H9 (cell line): ENCODE measurements at regions not wholly inside any gene's neighbourhood (a gene's known extent, or its start where the extent isn't known, plus 50 kb on each side); places are given as distances from the start of the nearest gene placed in this dataset.

ENCODE experiments used
- DNase-seq: peaks from one replicate; pipeline ENCODE4 v3.0.0-alpha.2; 2017
- H2AFZ ChIP-seq: one replicate; pipeline ENCODE4 v1.6.1; 2013; ENCODE audit warnings: mild to moderate bottlenecking, low read length, control low read depth, moderate library complexity
- H2AK5ac ChIP-seq: 2 replicates; pipeline ENCODE4 v1.6.1; 2013; ENCODE audit warnings: low read length, control low read depth, mixed read lengths; ENCODE audit not compliant: insufficient read length
- H2BK120ac ChIP-seq: one replicate; pipeline ENCODE4 v1.6.1; 2013; ENCODE audit warnings: low read depth, mild to moderate bottlenecking, low read length, control low read depth, inconsistent platforms; ENCODE audit not compliant: poor library complexity, severe bottlenecking
- H2BK12ac ChIP-seq: 2 replicates; pipeline ENCODE4 v1.6.1; 2013; ENCODE audit warnings: low read length, control low read depth, mixed read lengths, low read depth; ENCODE audit not compliant: insufficient read length
- H2BK15ac ChIP-seq: 2 replicates; pipeline ENCODE4 v1.6.1; 2013; ENCODE audit warnings: low read depth, low read length, control low read depth
- H2BK20ac ChIP-seq: one replicate; pipeline ENCODE4 v1.6.1; 2013; ENCODE audit warnings: low read depth, mild to moderate bottlenecking, low read length, control low read depth, inconsistent platforms; ENCODE audit not compliant: poor library complexity, severe bottlenecking
- H2BK5ac ChIP-seq: 2 replicates; pipeline ENCODE4 v1.6.1; 2013; ENCODE audit warnings: low read length, control low read depth, mixed read lengths; ENCODE audit not compliant: insufficient read length
- H3K14ac ChIP-seq: 2 replicates; pipeline ENCODE4 v1.6.1; 2013; ENCODE audit warnings: low read length, control low read depth; ENCODE audit not compliant: insufficient read depth
- H3K18ac ChIP-seq: 2 replicates; pipeline ENCODE4 v1.6.1; 2013; ENCODE audit warnings: low read depth, mild to moderate bottlenecking, mixed read lengths, low read length, control low read depth; ENCODE audit not compliant: insufficient read length
- H3K23ac ChIP-seq: 2 replicates; pipeline ENCODE4 v1.6.1; 2013; ENCODE audit warnings: low read length, control low read depth, mixed read lengths, low read depth; ENCODE audit not compliant: insufficient read length
- H3K23me2 ChIP-seq: 2 replicates; pipeline ENCODE4 v1.6.1; 2013; ENCODE audit warnings: low read depth, mild to moderate bottlenecking, mixed read lengths, low read length, control low read depth; ENCODE audit not compliant: insufficient read length, poor library complexity, severe bottlenecking
- H3K27ac ChIP-seq: 2 replicates; pipeline ENCODE4 v1.5.1; 2013; ENCODE audit warnings: low read length, control low read depth, mixed read lengths, low read depth; ENCODE audit not compliant: insufficient read length
- H3K27me3 ChIP-seq: 2 replicates; pipeline ENCODE4 v1.6.1; 2013; ENCODE audit warnings: low read length, control low read depth, inconsistent platforms; ENCODE audit not compliant: insufficient read depth
- H3K4ac ChIP-seq: 2 replicates; pipeline ENCODE4 v1.6.1; 2013; ENCODE audit warnings: low read depth, mild to moderate bottlenecking, control low read depth, inconsistent platforms, low read length, moderate library complexity
- H3K4me1 ChIP-seq: 2 replicates; pipeline ENCODE4 v1.6.1; 2013; ENCODE audit warnings: low read length, control low read depth, inconsistent platforms; ENCODE audit not compliant: insufficient read depth
- H3K4me2 ChIP-seq: 2 replicates; pipeline ENCODE4 v1.6.1; 2013; ENCODE audit warnings: low read length, control low read depth, mixed read lengths; ENCODE audit not compliant: insufficient read length, insufficient read depth
- H3K56ac ChIP-seq: 2 replicates; pipeline ENCODE4 v1.6.1; 2013; ENCODE audit warnings: low read depth, mild to moderate bottlenecking, mixed read lengths, low read length, control low read depth; ENCODE audit not compliant: insufficient read length
- H3K79me1 ChIP-seq: 2 replicates; pipeline ENCODE4 v1.6.1; 2013; ENCODE audit warnings: low read depth, mild to moderate bottlenecking, moderate library complexity, low read length, control low read depth, inconsistent platforms; ENCODE audit not compliant: insufficient read depth, poor library complexity, severe bottlenecking
- H3K79me2 ChIP-seq: 2 replicates; pipeline ENCODE4 v1.6.1; 2013; ENCODE audit warnings: low read length, control low read depth, inconsistent platforms; ENCODE audit not compliant: insufficient read depth
- H3K9ac ChIP-seq: 2 replicates; pipeline ENCODE4 v1.6.1; 2013; ENCODE audit warnings: low read length, control low read depth, mixed read lengths; ENCODE audit not compliant: insufficient read length; ENCODE audit errors: extremely low read depth
- H3K9me3 ChIP-seq: one replicate; pipeline ENCODE4 v1.6.1; 2013; ENCODE audit warnings: low read depth, low read length, inconsistent platforms; ENCODE audit not compliant: control insufficient read depth
- H3T11ph ChIP-seq: one replicate; pipeline ENCODE4 v1.6.1; 2013; ENCODE audit warnings: mild to moderate bottlenecking, low read length, control low read depth, inconsistent platforms
- H4K20me1 ChIP-seq: one replicate; pipeline ENCODE4 v1.6.1; 2013; ENCODE audit not compliant: control insufficient read depth, insufficient read length, insufficient read depth
- H4K5ac ChIP-seq: 2 replicates; pipeline ENCODE4 v1.6.1; 2013; ENCODE audit warnings: low read depth, mild to moderate bottlenecking, mixed read lengths, low read length, control low read depth; ENCODE audit not compliant: insufficient read length
- H4K8ac ChIP-seq: replicated peaks from 2 replicates; pipeline ENCODE4 v1.6.1; 2013; ENCODE audit warnings: low read length, control low read depth, mixed read lengths, low read depth; ENCODE audit not compliant: insufficient read length
- H4K91ac ChIP-seq: 2 replicates; pipeline ENCODE4 v1.6.1; 2013; ENCODE audit warnings: low read depth, mild to moderate bottlenecking, moderate library complexity, mixed read lengths, low read length, control low read depth; ENCODE audit not compliant: insufficient read length
- H3K27ac Mint-ChIP-seq, 3 experiments: 2 replicates in 2 of 3; 3 replicates in 1 of 3; pipeline ENCODE4 v1.8.0; 2020 to 2021; ENCODE audit warnings: mixed read lengths in 3 of 3, mild to moderate bottlenecking in 1 of 3, moderate library complexity in 1 of 3
- H3K27me3 Mint-ChIP-seq: 2 replicates; pipeline ENCODE4 v1.8.0; 2021; ENCODE audit warnings: low read depth, mild to moderate bottlenecking, moderate library complexity, mixed read lengths
- H3K36me3 Mint-ChIP-seq, 3 experiments: 2 replicates in 2 of 3; 3 replicates in 1 of 3; pipeline ENCODE4 v1.8.0; 2020 to 2021; ENCODE audit warnings: low read depth in 3 of 3, mixed read lengths in 3 of 3; ENCODE audit not compliant: insufficient read depth in 1 of 3
- H3K4me1 Mint-ChIP-seq, 2 experiments: 2 replicates each; pipeline ENCODE4 v1.8.0; 2020; ENCODE audit warnings: mixed read lengths in 2 of 2
- H3K4me3 Mint-ChIP-seq, 2 experiments: 2 replicates in 1 of 2; 3 replicates in 1 of 2; pipeline ENCODE4 v1.8.0; 2020 to 2021; ENCODE audit warnings: mild to moderate bottlenecking in 2 of 2, mixed read lengths in 2 of 2, moderate library complexity in 1 of 2
- H3K9me3 Mint-ChIP-seq, 2 experiments: 2 replicates in 1 of 2; 3 replicates in 1 of 2; pipeline ENCODE4 v1.8.0; 2020; ENCODE audit warnings: mild to moderate bottlenecking in 2 of 2, mixed read lengths in 2 of 2, moderate library complexity in 1 of 2
- WGBS: extraction: QIAGEN DNeasy Blood & Tissue Kit; methylation state at CpG from one replicate; pipeline ENCODE4 v1.1.7; 2013; ENCODE audit warnings: missing lambda C conversion rate, low lambda C conversion rate, mixed read lengths; ENCODE audit not compliant: insufficient read length; ENCODE audit errors: extremely low coverage; 5-methylcytosine and 5-hydroxymethylcytosine counted together
- TF ChIP-seq, protein P1 (sequence below): fragments of 200-600 bp; sonication (generic); conservative IDR thresholded peaks from 3 replicates; pipeline ENCODE4 v1.8.0; 2021; ENCODE audit warnings: antibody characterized with exemption, mild to moderate bottlenecking

DNA sequence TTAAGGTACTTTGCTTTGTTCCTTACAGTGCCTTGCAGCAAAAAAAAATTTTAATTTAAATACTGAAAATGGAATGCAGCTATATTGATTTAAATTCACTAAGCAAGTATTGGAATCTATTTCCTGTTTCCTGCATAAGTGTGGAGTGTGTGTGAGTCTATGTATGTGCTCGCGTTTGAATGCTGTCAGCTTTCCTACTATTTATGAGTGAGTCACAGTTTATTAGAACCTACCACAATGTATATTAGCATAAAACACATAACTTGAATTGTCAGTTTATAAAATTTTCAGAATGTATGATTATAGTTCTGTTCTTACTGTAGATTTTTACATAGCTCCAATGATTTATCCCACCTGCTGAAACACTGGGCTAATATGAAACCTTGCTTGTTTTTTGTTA is 302.1 kb downstream of the NR2F1-AS1 start:
- Histone ChIP-seq H3K27me3 (no peaks in the 10 kb centered on the region), H3K4me1 (0 out of 2 replicates have a peak, but pooled peaks cover 2% of the 10 kb centered on the region), H2BK120ac (no peak overlapping the region), H4K5ac (no peak overlapping the region), H4K8ac (no peak overlapping the region), H4K20me1 (no peaks in the 10 kb centered on the region), H3T11ph (no peak overlapping the region), H3K23ac (no peak overlapping the region), H2AK5ac (no peak overlapping the region), H3K79me1 (no peaks in the 10 kb centered on the region), H3K23me2 (no peaks in the 10 kb centered on the region), H3K18ac (no peak overlapping the region), H3K9ac (no peak overlapping the region), H2BK20ac (no peak overlapping the region), H3K4me2 (no peak overlapping the region), H3K4ac (no peak overlapping the region), H3K56ac (no peak overlapping the region), H2BK15ac (no peak overlapping the region), H3K9me3 (no peaks in the 10 kb centered on the region), H3K79me2 (no peaks in the 10 kb centered on the region), H3K27ac (no peak overlapping the region), H2AFZ (no peak overlapping the region), H4K91ac (no peak overlapping the region), H3K14ac (no peak overlapping the region), H2BK5ac (no peak overlapping the region), H2BK12ac (no peak overlapping the region)
- H3K27me3 Mint-ChIP-seq, result no peaks in the 10 kb centered on the region
- H3K36me3 Mint-ChIP-seq, result no peaks in the 10 kb centered on the region
- H3K27ac Mint-ChIP-seq, result no peak overlapping the region
- no peak overlapping the region for H3K4me3 Mint-ChIP-seq
- peaks cover 0 to 8% of the 10 kb centered on the region in 2 experiments; a peak in 2 of 4 replicates for H3K4me1 Mint-ChIP-seq
- no peaks in the 10 kb centered on the region for H3K9me3 Mint-ChIP-seq
- TF ChIP-seq, protein P1, sequence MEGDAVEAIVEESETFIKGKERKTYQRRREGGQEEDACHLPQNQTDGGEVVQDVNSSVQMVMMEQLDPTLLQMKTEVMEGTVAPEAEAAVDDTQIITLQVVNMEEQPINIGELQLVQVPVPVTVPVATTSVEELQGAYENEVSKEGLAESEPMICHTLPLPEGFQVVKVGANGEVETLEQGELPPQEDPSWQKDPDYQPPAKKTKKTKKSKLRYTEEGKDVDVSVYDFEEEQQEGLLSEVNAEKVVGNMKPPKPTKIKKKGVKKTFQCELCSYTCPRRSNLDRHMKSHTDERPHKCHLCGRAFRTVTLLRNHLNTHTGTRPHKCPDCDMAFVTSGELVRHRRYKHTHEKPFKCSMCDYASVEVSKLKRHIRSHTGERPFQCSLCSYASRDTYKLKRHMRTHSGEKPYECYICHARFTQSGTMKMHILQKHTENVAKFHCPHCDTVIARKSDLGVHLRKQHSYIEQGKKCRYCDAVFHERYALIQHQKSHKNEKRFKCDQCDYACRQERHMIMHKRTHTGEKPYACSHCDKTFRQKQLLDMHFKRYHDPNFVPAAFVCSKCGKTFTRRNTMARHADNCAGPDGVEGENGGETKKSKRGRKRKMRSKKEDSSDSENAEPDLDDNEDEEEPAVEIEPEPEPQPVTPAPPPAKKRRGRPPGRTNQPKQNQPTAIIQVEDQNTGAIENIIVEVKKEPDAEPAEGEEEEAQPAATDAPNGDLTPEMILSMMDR, result no peak
- no CpG with 5 or more reads among the region's 2 CpGs for WGBS
- no peak for DNase-seq
